HUES64 (cell line): ENCODE measurements at regions not wholly inside any gene's neighbourhood (a gene's known extent, or its start where the extent isn't known, plus 50 kb on each side); places are given as distances from the start of the nearest gene placed in this dataset.
A peak's percentile ranks its signal among the peaks of the same experiment; 100 is the strongest.

Experiments
- H3K27ac ChIP-seq: 2 replicates; pipeline ENCODE4 v1.7.0; 2013; ENCODE audit warnings: low read depth, low read length, inconsistent platforms
- H3K27me3 ChIP-seq: 2 replicates; pipeline ENCODE4 v1.6.1; 2013; ENCODE audit warnings: mild to moderate bottlenecking, low read length; ENCODE audit not compliant: insufficient read depth
- H3K36me3 ChIP-seq: 2 replicates; pipeline ENCODE4 v1.6.1; 2013; ENCODE audit warnings: mild to moderate bottlenecking, low read length; ENCODE audit not compliant: insufficient read depth
- H3K4me1 ChIP-seq: 2 replicates; pipeline ENCODE4 v1.6.1; 2013; ENCODE audit warnings: mild to moderate bottlenecking, low read length, moderate library complexity; ENCODE audit not compliant: insufficient read depth
- H3K4me3 ChIP-seq: 2 replicates; pipeline ENCODE4 v1.5.1; 2013; ENCODE audit warnings: mild to moderate bottlenecking, low read length, moderate library complexity
- H3K9ac ChIP-seq: 2 replicates; pipeline ENCODE4 v1.6.1; 2013; ENCODE audit warnings: mild to moderate bottlenecking, low read depth, low read length
- H3K9me3 ChIP-seq: 2 replicates; pipeline ENCODE4 v1.6.1; 2013; ENCODE audit warnings: low read depth, low read length; ENCODE audit not compliant: insufficient read depth
- WGBS: fragments of 150-250, 120-280 bp; methylation state at CpG from one replicate; pipeline ENCODE4 v1.1.7; 2013; ENCODE audit warnings: missing lambda C conversion rate; 5-methylcytosine and 5-hydroxymethylcytosine counted together

GRCh38 chr5:2549900-2550299, 201.6 kb downstream of the IRX2 start:
- WGBS = 89% methylated on average over 5 of the region's 7 CpGs
- H3K4me3 ChIP-seq = no peak overlapping the region
- H3K9me3 ChIP-seq = peaks cover 23% of the 10 kb centered on the region
- H3K4me1 ChIP-seq = no peaks in the 10 kb centered on the region
- H3K27ac ChIP-seq = no peak overlapping the region
- no peaks in the 10 kb centered on the region for H3K36me3 ChIP-seq
- no peak overlapping the region for H3K9ac ChIP-seq
- H3K27me3 ChIP-seq = no peaks in the 10 kb centered on the region

GRCh38 chr5:2549354-2549753, 202.1 kb downstream of the IRX2 start:
- Histone ChIP-seq H3K9ac (no peak overlapping the region), H3K27ac (no peak overlapping the region), H3K27me3 (no peaks in the 10 kb centered on the region), H3K4me1 (no peaks in the 10 kb centered on the region), H3K4me3 (no peak overlapping the region), H3K9me3 (peaks cover 18% of the 10 kb centered on the region), H3K36me3 (no peaks in the 10 kb centered on the region)
- 94% methylated on average over 10 of the region's 10 CpGs for WGBS

GRCh38 chr5:2546938-2547337, 204.5 kb downstream of the IRX2 start:
- no peak overlapping the region for H3K4me3 ChIP-seq
- H3K27me3 ChIP-seq = no peaks in the 10 kb centered on the region
- 97% methylated on average over 14 of the region's 14 CpGs for WGBS
- no peaks in the 10 kb centered on the region for H3K9me3 ChIP-seq
- H3K4me1 ChIP-seq = no peaks in the 10 kb centered on the region
- no peak overlapping the region for H3K27ac ChIP-seq
- H3K9ac ChIP-seq = no peak overlapping the region
- no peaks in the 10 kb centered on the region for H3K36me3 ChIP-seq

GRCh38 chr5:2544003-2544402, 207.5 kb downstream of the IRX2 start:
- 93% methylated on average over 5 of the region's 5 CpGs for WGBS
- Histone ChIP-seq H3K27me3 (no peaks in the 10 kb centered on the region), H3K27ac (no peak overlapping the region), H3K9me3 (no peaks in the 10 kb centered on the region), H3K36me3 (no peaks in the 10 kb centered on the region), H3K9ac (no peak overlapping the region), H3K4me1 (no peaks in the 10 kb centered on the region), H3K4me3 (no peak overlapping the region)

- Histone ChIP-seq H3K4me1 (peaks cover 10% of the 10 kb centered on the region), H3K27me3 (no peaks in the 10 kb centered on the region), H3K27ac (no peak overlapping the region), H3K4me3 (no peak overlapping the region), H3K9me3 (no peaks in the 10 kb centered on the region), H3K9ac (no peak overlapping the region), H3K36me3 (no peaks in the 10 kb centered on the region)
- 95% methylated on average over 8 of the region's 8 CpGs for WGBS
Observed at GRCh38 chr5:2542821-2543220, 208.7 kb downstream of the IRX2 start.

GRCh38 chr5:2542026-2542425, 209.5 kb downstream of the IRX2 start:
- Histone ChIP-seq H3K9me3 (no peaks in the 10 kb centered on the region), H3K36me3 (no peaks in the 10 kb centered on the region), H3K4me3 (no peak overlapping the region), H3K9ac (no peak overlapping the region), H3K27ac (no peak overlapping the region), H3K4me1 (peaks cover 18% of the 10 kb centered on the region), H3K27me3 (no peaks in the 10 kb centered on the region)
- 94% methylated on average over 11 of the region's 11 CpGs for WGBS

GRCh38 chr5:2538169-2538568, 213.3 kb downstream of the IRX2 start:
- Histone ChIP-seq H3K4me3 (no peak overlapping the region), H3K9ac (no peak overlapping the region; the same call in 1 of the 2 replicates), H3K4me1 (peaks cover 23% of the 10 kb centered on the region), H3K27me3 (no peaks in the 10 kb centered on the region), H3K9me3 (peaks cover 16% of the 10 kb centered on the region; the same call in 1 of the 2 replicates), H3K27ac (peak overlapping the region; percentile 57), H3K36me3 (no peaks in the 10 kb centered on the region)
- 16% methylated on average over 10 of the region's 10 CpGs for WGBS

GRCh38 chr5:2537378-2538145, 213.9 kb downstream of the IRX2 start:
- H3K9ac ChIP-seq = no peak overlapping the region; the same call in 1 of the 2 replicates
- H3K27ac ChIP-seq = peak overlapping the region; percentile 57
- H3K27me3 ChIP-seq = no peaks in the 10 kb centered on the region
- WGBS = 76% methylated on average over 27 of the region's 27 CpGs
- no peak overlapping the region for H3K4me3 ChIP-seq
- peaks cover 23% of the 10 kb centered on the region for H3K4me1 ChIP-seq
- no peaks in the 10 kb centered on the region for H3K36me3 ChIP-seq
- peaks cover 16% of the 10 kb centered on the region; the same call in 1 of the 2 replicates for H3K9me3 ChIP-seq

- Histone ChIP-seq H3K27me3 (no peaks in the 10 kb centered on the region), H3K4me3 (no peak overlapping the region), H3K9me3 (peaks cover 16% of the 10 kb centered on the region; the same call in 1 of the 2 replicates), H3K9ac (no peak overlapping the region), H3K4me1 (peaks cover 23% of the 10 kb centered on the region), H3K27ac (no peak overlapping the region; the same call in 1 of the 2 replicates), H3K36me3 (no peaks in the 10 kb centered on the region)
- WGBS = 86% methylated on average over 18 of the region's 19 CpGs
Observed at GRCh38 chr5:2536632-2537377, 214.7 kb downstream of the IRX2 start.

GRCh38 chr5:2534970-2535369, 216.5 kb downstream of the IRX2 start:
- WGBS = 97% methylated on average over 2 of the region's 3 CpGs
- Histone ChIP-seq H3K9me3 (peaks cover 16% of the 10 kb centered on the region; the same call in 1 of the 2 replicates), H3K36me3 (no peaks in the 10 kb centered on the region), H3K9ac (no peak overlapping the region), H3K27ac (no peak overlapping the region), H3K4me3 (no peak overlapping the region), H3K27me3 (no peaks in the 10 kb centered on the region), H3K4me1 (peaks cover 23% of the 10 kb centered on the region)

GRCh38 chr5:2534251-2534650, 217.2 kb downstream of the IRX2 start:
- Histone ChIP-seq H3K9ac (no peak overlapping the region), H3K4me1 (peaks cover 23% of the 10 kb centered on the region), H3K27ac (no peak overlapping the region), H3K4me3 (no peak overlapping the region), H3K36me3 (no peaks in the 10 kb centered on the region), H3K27me3 (no peaks in the 10 kb centered on the region), H3K9me3 (peaks cover 16% of the 10 kb centered on the region; the same call in 1 of the 2 replicates)
- WGBS = 97% methylated on average over 2 of the region's 3 CpGs
